Pancreas (tissue), 10 donors: ENCODE measurements at regions not wholly inside any gene's neighbourhood (a gene's known extent, or its start where the extent isn't known, plus 50 kb on each side); places are given as distances from the start of the nearest gene placed in this dataset.

ENCODE experiments used
- ATAC-seq, 4 donors: fragments of 200-7000 bp; cut with Tn5 transposase; one replicate each; pipeline versions ENCODE4 v1.8.0 to v1.9.1; 2020; ENCODE audit warnings: mild to moderate bottlenecking in 4 of 4, moderate library complexity in 4 of 4
- DNase-seq, 6 donors: peaks; one replicate each; pipeline ENCODE4 v3.0.0-alpha.2; 2020
- FAIRE-seq: peaks from 2 replicates; lab custom pipeline; 2012; peaks lifted over from hg19 to GRCh38; lab: Jason Lieb, UNC
- H3K27ac ChIP-seq, 4 donors: fragments of 200-600 bp; sonication (generic); 1 replicate in 3 of 4; 2 replicates in 1 of 4; pipeline versions ENCODE4 v1.5.0 to v1.8.0; 2020
- H3K27me3 ChIP-seq, 4 donors: fragments of 200-600 bp; one replicate each; pipeline ENCODE4 v1.8.0; 2021
- H3K36me3 ChIP-seq, 3 donors: fragments of 200-600 bp; sonication (generic) in 1 of 3; one replicate each; pipeline versions ENCODE4 v1.5.0 to v1.8.0; 2020 to 2021
- H3K4me1 ChIP-seq, 3 donors: fragments of 200-600 bp; one replicate each; pipeline ENCODE4 v1.8.0; 2021
- H3K4me3 ChIP-seq, 4 donors: fragments of 200-600 bp; sonication (generic) in 2 of 4; one replicate each; pipeline versions ENCODE4 v1.5.0 to v1.8.0; 2020 to 2021
- H3K9me3 ChIP-seq, 4 donors: fragments of 200-600 bp; one replicate each; pipeline ENCODE4 v1.8.0; 2021
- WGBS, 2 donors: extraction: QIAGEN DNeasy Blood & Tissue Kit; methylation state at CpG; one replicate each; pipeline ENCODE4 v1.1.7; 2013; 5-methylcytosine and 5-hydroxymethylcytosine counted together
- intact Hi-C, 3 donors: fragments of 100-400 bp; cut with DNase I; formaldehyde crosslinking; loops; one replicate each; pipeline versions ENCODE4 v1.11.1 to v1.14.2; 2022
- TF ChIP-seq, protein P1 (sequence below), 4 donors: fragments of 200-600 bp; sonication (generic) in 3 of 4; IDR thresholded peaks; one replicate each; pipeline versions ENCODE4 v1.5.0 to v1.8.0; 2021; ENCODE audit warnings: antibody characterized with exemption in 4 of 4
- donor health status: healthy with polysubstance abuse.
- donor health status: DM: no; HTN: no; CAD: no; lungs with moderate emphysema.
- donor health status: DM: no; HTN: no; CAD: no.
- donor health status: control.
- donor health status: control.
- donor health status: Bipolar disorder and iron deficiency.
- donor health status: DM: yes; HTN: yes; CAD: no.
- donor health status: DM: no; HTN: no; CAD: no.
- donor health status: DM: no; HTN: no; CAD: no.
- donor health status: DM: yes; HTN: yes; CAD: no.

DNA sequence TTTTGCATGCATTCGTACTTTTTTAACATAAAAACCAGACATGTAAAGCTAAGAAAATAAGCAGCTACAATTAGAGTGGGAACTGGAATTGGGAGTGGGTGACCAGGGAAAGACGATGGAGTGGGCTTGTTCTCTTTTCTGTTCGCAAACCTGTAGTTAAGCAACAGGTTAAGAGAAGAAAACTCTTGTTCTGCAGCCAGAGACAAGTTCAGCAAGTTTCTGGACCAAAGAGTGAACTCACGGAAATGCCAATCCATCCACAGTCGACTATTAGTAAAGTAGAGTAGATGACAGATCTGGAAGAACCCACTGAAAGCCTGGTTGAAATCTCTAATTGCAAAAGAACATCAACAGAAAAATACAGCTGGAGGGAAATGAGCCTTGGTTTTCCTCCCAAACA, 197.8 kb downstream of the TFAP2A start:
- TF ChIP-seq, protein P1, sequence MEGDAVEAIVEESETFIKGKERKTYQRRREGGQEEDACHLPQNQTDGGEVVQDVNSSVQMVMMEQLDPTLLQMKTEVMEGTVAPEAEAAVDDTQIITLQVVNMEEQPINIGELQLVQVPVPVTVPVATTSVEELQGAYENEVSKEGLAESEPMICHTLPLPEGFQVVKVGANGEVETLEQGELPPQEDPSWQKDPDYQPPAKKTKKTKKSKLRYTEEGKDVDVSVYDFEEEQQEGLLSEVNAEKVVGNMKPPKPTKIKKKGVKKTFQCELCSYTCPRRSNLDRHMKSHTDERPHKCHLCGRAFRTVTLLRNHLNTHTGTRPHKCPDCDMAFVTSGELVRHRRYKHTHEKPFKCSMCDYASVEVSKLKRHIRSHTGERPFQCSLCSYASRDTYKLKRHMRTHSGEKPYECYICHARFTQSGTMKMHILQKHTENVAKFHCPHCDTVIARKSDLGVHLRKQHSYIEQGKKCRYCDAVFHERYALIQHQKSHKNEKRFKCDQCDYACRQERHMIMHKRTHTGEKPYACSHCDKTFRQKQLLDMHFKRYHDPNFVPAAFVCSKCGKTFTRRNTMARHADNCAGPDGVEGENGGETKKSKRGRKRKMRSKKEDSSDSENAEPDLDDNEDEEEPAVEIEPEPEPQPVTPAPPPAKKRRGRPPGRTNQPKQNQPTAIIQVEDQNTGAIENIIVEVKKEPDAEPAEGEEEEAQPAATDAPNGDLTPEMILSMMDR (IDR thresholded peaks at IDR 0.05), result no peak
- intact Hi-C loops, result no loop called here
- WGBS, 2 donors, result 38 to 50% methylated on average over 5 of the region's 5 CpGs
- Histone ChIP-seq H3K4me3 (no peak overlapping the region), H3K27me3 (no peaks in the 10 kb centered on the region), H3K9me3 (no peaks in the 10 kb centered on the region), H3K27ac (no peak overlapping the region), H3K36me3 (no peaks in the 10 kb centered on the region), H3K4me1 (no peaks in the 10 kb centered on the region)
- no peak for DNase-seq
- no peak for FAIRE-seq
- no peak for ATAC-seq

DNA sequence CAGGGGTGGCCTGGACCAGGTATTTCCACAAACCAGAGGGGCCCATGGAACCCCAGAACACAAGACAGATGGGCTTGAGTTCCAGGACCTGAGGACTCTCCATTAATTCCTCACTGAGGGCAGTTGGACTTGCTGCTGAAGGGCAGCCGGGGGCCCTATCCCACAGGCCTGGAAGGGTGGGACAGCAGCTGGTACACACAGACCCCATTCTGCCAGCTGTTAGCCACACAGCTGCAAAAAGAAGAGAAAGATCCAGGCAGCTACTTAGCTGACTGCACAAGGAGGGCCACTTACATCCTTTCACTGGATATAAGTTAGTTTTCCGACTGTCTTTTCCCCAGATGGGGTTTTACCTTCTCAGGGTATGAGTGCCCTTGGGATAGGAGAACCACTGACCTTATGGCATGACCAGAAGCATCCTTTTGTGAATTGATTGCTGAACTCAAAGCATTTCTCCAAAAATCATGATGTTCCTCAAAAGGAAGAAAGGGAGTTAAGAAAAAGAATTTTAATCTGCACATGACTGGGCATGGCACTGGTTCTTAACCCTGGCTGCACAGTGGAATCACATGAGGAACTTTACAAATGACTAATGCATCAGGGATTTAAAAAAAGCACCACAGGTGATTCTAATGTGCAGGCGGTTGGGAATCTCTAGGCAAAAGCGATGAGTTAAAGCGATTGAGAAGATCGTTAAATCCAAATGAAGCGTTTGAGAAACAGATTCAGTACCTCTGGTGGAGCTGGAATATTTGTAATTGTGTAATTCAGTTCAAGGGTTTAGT, 199.4 kb downstream of the TFAP2A start:
- intact Hi-C loops, result no loop called here
- Histone ChIP-seq H3K27ac (no peak overlapping the region), H3K4me3 (no peak overlapping the region), H3K27me3 (no peaks in the 10 kb centered on the region), H3K4me1 (no peaks in the 10 kb centered on the region), H3K9me3 (no peaks in the 10 kb centered on the region), H3K36me3 (no peaks in the 10 kb centered on the region)
- 79 to 85% methylated on average over 7 of the region's 7 CpGs for WGBS, 2 donors
- ATAC-seq (no peak), DNase-seq (no peak), FAIRE-seq (no peak)
- TF ChIP-seq, protein P1 (IDR thresholded peaks at IDR 0.05), result no peak

DNA sequence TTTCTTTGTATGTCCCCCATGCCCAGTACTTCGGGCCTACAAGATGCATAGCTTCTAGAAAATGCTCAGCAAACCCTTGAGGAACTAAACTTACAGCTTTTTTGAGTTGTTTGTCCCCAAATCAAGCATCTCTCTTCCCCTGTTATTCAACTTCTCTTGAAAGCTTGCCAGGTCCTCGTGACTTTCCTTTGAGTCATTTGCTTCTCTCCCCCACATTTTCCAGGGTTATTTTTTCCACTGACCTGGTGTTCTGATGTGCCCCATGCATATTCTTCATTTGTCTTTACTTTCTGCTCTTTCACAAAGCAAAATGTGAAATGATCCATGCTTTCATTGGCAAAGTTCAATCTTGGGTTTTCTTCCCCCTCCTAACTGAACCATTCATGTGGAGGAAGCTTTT, 204.8 kb downstream of the TFAP2A start:
- FAIRE-seq (no peak), DNase-seq (no peak), ATAC-seq (no peak)
- 21 to 38% methylated on average over 2 of the region's 2 CpGs for WGBS, 2 donors
- intact Hi-C loops, result no loop called here
- Histone ChIP-seq H3K36me3 (no peaks in the 10 kb centered on the region), H3K4me3 (no peak overlapping the region), H3K4me1 (no peaks in the 10 kb centered on the region), H3K27me3 (no peaks in the 10 kb centered on the region), H3K27ac (no peak overlapping the region), H3K9me3 (no peaks in the 10 kb centered on the region)
- TF ChIP-seq, protein P1 (IDR thresholded peaks at IDR 0.05), result no peak

DNA sequence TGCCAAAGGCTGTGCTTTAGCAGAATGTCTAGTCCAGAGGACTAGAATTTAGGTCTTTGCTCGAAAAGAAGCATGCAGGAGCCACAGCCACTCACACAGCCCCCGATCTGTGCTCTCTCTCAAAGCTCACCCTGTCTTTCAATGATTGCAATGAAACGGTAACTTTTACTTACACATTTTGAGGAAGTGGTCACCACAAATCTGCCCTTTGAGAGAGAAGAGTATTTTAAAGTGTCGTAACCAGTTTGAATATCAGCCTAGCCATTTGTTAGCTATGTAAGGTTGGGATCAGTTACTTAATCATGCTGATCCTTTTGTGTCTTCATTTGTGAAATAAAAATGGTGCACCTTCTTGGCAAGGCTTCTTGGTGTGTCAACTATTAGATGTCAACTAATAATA, 209.0 kb downstream of the TFAP2A start:
- no peaks in the 10 kb centered on the region for H3K4me1 ChIP-seq
- no peak for FAIRE-seq
- no peak overlapping the region for H3K27ac ChIP-seq
- no peaks in the 10 kb centered on the region for H3K36me3 ChIP-seq
- no peak overlapping the region for H3K4me3 ChIP-seq
- ATAC-seq, result peak in 1 of 4 donors; percentile 13
- no peaks in the 10 kb centered on the region for H3K9me3 ChIP-seq
- 49 to 55% methylated on average over 4 of the region's 4 CpGs for WGBS, 2 donors
- intact Hi-C loops, result no loop called here
- H3K27me3 ChIP-seq, result no peaks in the 10 kb centered on the region
- TF ChIP-seq, protein P1 (IDR thresholded peaks at IDR 0.05), result no peak
- no peak for DNase-seq

DNA sequence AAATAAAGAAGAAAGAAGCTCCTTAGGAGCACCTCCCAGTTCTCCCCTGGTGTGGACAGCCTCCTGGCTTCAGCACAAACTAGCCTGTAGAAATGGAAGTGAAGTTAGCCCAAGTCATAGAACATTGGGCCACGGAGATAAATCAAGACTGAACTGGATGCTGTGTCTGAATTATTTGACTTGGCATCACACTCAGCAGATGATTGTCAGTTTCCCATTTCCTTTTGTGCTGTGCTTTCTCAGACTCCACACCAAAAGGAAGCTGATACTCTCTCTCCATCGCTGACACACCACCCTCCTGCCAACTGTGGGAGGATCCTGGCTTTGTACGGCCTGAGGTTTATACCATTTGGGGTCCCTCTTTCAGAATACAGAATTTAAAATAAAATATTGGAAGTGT, 209.8 kb downstream of the TFAP2A start:
- WGBS, 2 donors, result 44 to 60% methylated on average over 3 of the region's 3 CpGs
- no peak for FAIRE-seq

More for the DNA sequence above, 209.8 kb downstream of the TFAP2A start:
- TF ChIP-seq, protein P1 (IDR thresholded peaks at IDR 0.05), result no peak
- intact Hi-C loops, result no loop called here
- no peaks in the 10 kb centered on the region for H3K9me3 ChIP-seq
- ATAC-seq (no peak), DNase-seq (no peak)
- H3K36me3 ChIP-seq, result no peaks in the 10 kb centered on the region
- H3K4me3 ChIP-seq, result no peak overlapping the region
- no peaks in the 10 kb centered on the region for H3K4me1 ChIP-seq
- no peak overlapping the region for H3K27ac ChIP-seq
- H3K27me3 ChIP-seq, result peaks cover 0 to 4% (median 0%) of the 10 kb centered on the region in 4 donors
